HG03342 (cell line): ENCODE measurements at regions not wholly inside any gene's neighbourhood (a gene's known extent, or its start where the extent isn't known, plus 50 kb on each side); places are given as distances from the start of the nearest gene placed in this dataset.
"Not testable (repeated sequence)": the region's sequence is repeated elsewhere in the genome, so short reads cannot be mapped to it uniquely, and the experiment has no call there.

Source experiments
- ATAC-seq: cut with Tn5 transposase; IDR thresholded peaks from one replicate; pipeline ENCODE4 v1.9.1; 2021; ENCODE audit warnings: mild to moderate bottlenecking, moderate library complexity; ENCODE audit not compliant: unreplicated experiment

- ATAC-seq: no peak
Observed at GRCh38 chr5:56733580-56733979, 81.8 kb upstream of the MAP3K1 start.

- no peak for ATAC-seq
Observed at GRCh38 chr5:56732121-56732520, 83.2 kb upstream of the MAP3K1 start.

- ATAC-seq: not testable (repeated sequence)
Observed at GRCh38 chr5:56731473-56731872, 83.9 kb upstream of the MAP3K1 start.

- ATAC-seq: no peak
Observed at GRCh38 chr5:56729488-56729887, 85.9 kb upstream of the MAP3K1 start.

GRCh38 chr5:56725711-56726411 is 89.5 kb upstream of the MAP3K1 start:
- no peak for ATAC-seq

- ATAC-seq: not testable (repeated sequence)
Observed at GRCh38 chr5:56724857-56725256, 90.5 kb upstream of the MAP3K1 start.

GRCh38 chr5:56722317-56722716 is 93.0 kb upstream of the MAP3K1 start:
- ATAC-seq: no peak

- ATAC-seq: no peak
Observed at GRCh38 chr5:56717253-56717987, 97.9 kb upstream of the MAP3K1 start.

- no peak for ATAC-seq
Observed at GRCh38 chr5:56715986-56716385, 99.4 kb upstream of the MAP3K1 start.

- no peak for ATAC-seq
Observed at GRCh38 chr5:56712895-56713591, 102.3 kb upstream of the MAP3K1 start.

GRCh38 chr5:56710826-56711590 is 104.3 kb upstream of the MAP3K1 start:
- no peak for ATAC-seq

- ATAC-seq: no peak
Observed at GRCh38 chr5:56706504-56706903, 108.8 kb upstream of the MAP3K1 start.

GRCh38 chr5:56705217-56705616 is 110.1 kb upstream of the MAP3K1 start:
- ATAC-seq: no peak

- ATAC-seq: no peak
Observed at GRCh38 chr5:56703952-56704351, 111.4 kb upstream of the MAP3K1 start.

- ATAC-seq: no peak
Observed at GRCh38 chr5:56700711-56701110, 114.6 kb upstream of the MAP3K1 start.

GRCh38 chr5:56699538-56699937 is 115.8 kb upstream of the MAP3K1 start:
- no peak for ATAC-seq

GRCh38 chr5:56698463-56699381 is 116.6 kb upstream of the MAP3K1 start:
- no peak for ATAC-seq

- ATAC-seq: no peak
Observed at GRCh38 chr5:56696900-56697299, 118.4 kb upstream of the MAP3K1 start.

GRCh38 chr5:56693220-56693579 is 122.1 kb upstream of the MAP3K1 start:
- ATAC-seq: no peak
